Kidney (tissue), 13 donors: ENCODE measurements at regions not wholly inside any gene's neighbourhood (a gene's known extent, or its start where the extent isn't known, plus 50 kb on each side); places are given as distances from the start of the nearest gene placed in this dataset.

Experiments used
- DNase-seq, 5 donors: peaks; one replicate each; pipeline ENCODE4 v3.0.0-alpha.2; 2013 to 2020
- FAIRE-seq: peaks from 2 replicates; lab custom pipeline; 2012; peaks lifted over from hg19 to GRCh38; lab: Jason Lieb, UNC
- H3K27ac ChIP-seq, 2 donors: one replicate each; pipeline ENCODE4 v1.7.0; 2013; ENCODE audit warnings: low read depth in 2 of 2, low read length in 2 of 2, inconsistent platforms in 1 of 2
- H3K27me3 ChIP-seq: one replicate; pipeline ENCODE4 v1.7.1; 2013; ENCODE audit warnings: low read length, inconsistent platforms; ENCODE audit not compliant: control insufficient read depth, insufficient read depth
- H3K36me3 ChIP-seq, 3 donors: one replicate each; pipeline versions ENCODE4 v1.7.0 to v1.7.1; 2013; ENCODE audit warnings: low read length in 3 of 3, control low read depth in 1 of 3, inconsistent platforms in 1 of 3; ENCODE audit not compliant: insufficient read depth in 3 of 3, control insufficient read depth in 2 of 3
- H3K4me1 ChIP-seq, 3 donors: one replicate each; pipeline versions ENCODE4 v1.7.0 to v1.7.1; 2013; ENCODE audit warnings: low read length in 3 of 3, inconsistent platforms in 1 of 3, low read depth in 1 of 3; ENCODE audit not compliant: control insufficient read depth in 2 of 3, insufficient read depth in 2 of 3
- H3K4me3 ChIP-seq, 3 donors: one replicate each; pipeline versions ENCODE4 v1.7.0 to v1.8.1; 2013; ENCODE audit warnings: low read length in 3 of 3, control low read depth in 1 of 3, inconsistent platforms in 1 of 3
- H3K9ac ChIP-seq, 3 donors: one replicate each; pipeline versions ENCODE4 v1.7.0 to v1.7.1; 2013; ENCODE audit warnings: low read length in 3 of 3, control low read depth in 1 of 3, inconsistent platforms in 1 of 3
- H3K9me3 ChIP-seq, 3 donors: one replicate each; pipeline versions ENCODE4 v1.7.0 to v1.7.1; 2013; ENCODE audit warnings: low read length in 3 of 3, control low read depth in 1 of 3, inconsistent platforms in 1 of 3; ENCODE audit not compliant: control insufficient read depth in 2 of 3, insufficient read depth in 1 of 3
- intact Hi-C: fragments of 100-400 bp; cut with DNase I; formaldehyde crosslinking; loops from one replicate; pipeline ENCODE4 v1.11.1; 2022
- TF ChIP-seq, protein P1 (sequence below): IDR thresholded peaks from 3 replicates; pipeline ENCODE4 v1.5.1; 2012; ENCODE audit warnings: mild to moderate bottlenecking, moderate library complexity, borderline replicate concordance; ENCODE audit not compliant: insufficient read depth; ENCODE audit errors: extremely low read depth
- donor health status: control.
- donor health status: control.
- donor health status: control.
- donor health status: control.
- donor health status: control.
- donor health status: DM: yes; HTN: yes; CAD: no.
- donor health status: Normal renal cell carcinoma (clear cell type).

DNA sequence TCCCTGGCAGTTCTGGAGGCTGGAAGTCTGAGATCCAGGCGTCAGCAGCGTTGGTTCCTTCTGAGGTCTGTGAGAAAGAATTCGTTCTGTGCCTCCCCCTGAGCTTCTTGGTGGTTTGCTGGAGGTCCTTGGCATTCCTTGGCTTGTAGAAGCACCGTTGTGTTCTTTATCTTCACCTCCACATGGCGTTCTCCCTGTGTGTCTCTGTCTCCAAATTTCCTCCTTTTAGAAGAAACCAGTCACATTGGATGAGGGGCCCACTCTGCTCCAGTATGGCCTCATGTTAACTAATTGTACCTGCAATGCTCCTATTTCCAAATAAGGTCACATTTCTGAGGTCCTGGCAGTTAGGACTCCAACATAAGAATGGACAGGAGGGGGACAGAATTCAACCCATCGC is 73.0 kb upstream of the BACH2 start:
- Histone ChIP-seq H3K27ac (peak overlapping the region in 1 of 2 donors; percentile 29), H3K36me3 (no peaks in the 10 kb centered on the region), H3K4me3 (no peak overlapping the region), H3K27me3 (no peaks in the 10 kb centered on the region), H3K4me1 (no peaks in the 10 kb centered on the region), H3K9ac (no peak overlapping the region), H3K9me3 (no peaks in the 10 kb centered on the region)
- no peak for DNase-seq
- TF ChIP-seq, protein P1, sequence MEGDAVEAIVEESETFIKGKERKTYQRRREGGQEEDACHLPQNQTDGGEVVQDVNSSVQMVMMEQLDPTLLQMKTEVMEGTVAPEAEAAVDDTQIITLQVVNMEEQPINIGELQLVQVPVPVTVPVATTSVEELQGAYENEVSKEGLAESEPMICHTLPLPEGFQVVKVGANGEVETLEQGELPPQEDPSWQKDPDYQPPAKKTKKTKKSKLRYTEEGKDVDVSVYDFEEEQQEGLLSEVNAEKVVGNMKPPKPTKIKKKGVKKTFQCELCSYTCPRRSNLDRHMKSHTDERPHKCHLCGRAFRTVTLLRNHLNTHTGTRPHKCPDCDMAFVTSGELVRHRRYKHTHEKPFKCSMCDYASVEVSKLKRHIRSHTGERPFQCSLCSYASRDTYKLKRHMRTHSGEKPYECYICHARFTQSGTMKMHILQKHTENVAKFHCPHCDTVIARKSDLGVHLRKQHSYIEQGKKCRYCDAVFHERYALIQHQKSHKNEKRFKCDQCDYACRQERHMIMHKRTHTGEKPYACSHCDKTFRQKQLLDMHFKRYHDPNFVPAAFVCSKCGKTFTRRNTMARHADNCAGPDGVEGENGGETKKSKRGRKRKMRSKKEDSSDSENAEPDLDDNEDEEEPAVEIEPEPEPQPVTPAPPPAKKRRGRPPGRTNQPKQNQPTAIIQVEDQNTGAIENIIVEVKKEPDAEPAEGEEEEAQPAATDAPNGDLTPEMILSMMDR, result no peak
- intact Hi-C loops, result no loop called here
- no peak for FAIRE-seq

DNA sequence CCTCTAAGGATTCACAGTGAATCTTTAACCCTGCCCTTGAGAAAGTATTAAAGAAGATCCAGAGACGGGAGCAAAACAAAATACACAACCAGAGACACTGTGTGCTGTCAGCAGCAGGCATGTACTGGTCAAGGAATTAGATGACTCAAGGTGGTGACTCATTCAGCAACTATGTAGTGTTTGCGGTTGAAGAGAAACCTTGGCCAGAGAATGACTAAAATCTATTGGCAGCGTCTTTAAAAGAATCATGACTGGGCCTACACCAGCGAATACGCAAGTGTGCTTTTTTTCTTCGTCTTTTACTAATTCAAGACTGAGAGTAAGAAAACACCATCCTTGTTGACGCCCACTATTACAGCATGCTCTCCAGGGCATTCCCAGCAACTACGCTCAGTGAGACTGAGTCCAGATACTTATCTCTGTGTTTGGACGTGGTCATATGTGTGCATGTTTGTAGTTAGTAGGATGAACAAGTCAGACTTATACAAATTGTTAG is 72.4 kb upstream of the BACH2 start:
- Histone ChIP-seq H3K27ac (peak overlapping the region; percentile 29 to 33), H3K4me3 (no peak overlapping the region), H3K36me3 (no peaks in the 10 kb centered on the region), H3K27me3 (no peaks in the 10 kb centered on the region), H3K9me3 (no peaks in the 10 kb centered on the region), H3K9ac (no peak overlapping the region), H3K4me1 (no peaks in the 10 kb centered on the region)
- TF ChIP-seq, protein P1, result no peak
- intact Hi-C loops, result no loop called here
- peak; percentile 63 for FAIRE-seq
- peak in 2 of 5 donors; percentile 54 to 82 for DNase-seq

DNA sequence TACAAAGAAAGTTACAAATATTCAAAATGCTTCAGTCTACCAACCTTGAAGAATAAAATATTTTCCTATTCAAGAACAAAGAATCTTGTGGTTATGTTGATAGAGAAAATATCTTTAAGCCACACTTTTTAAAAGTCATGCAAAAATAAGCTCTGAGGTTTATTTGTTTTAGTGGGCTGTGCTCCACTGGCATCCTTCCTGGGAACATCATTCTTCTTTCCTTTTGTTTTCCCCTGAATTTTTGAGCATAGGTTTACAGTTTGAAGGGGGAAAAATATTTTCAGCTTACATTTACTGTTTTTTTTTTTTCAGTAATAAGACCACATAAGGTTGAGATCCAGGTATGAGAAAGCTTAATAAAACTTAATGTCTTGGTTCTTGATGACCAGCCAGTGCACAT is 72.0 kb upstream of the BACH2 start:
- Histone ChIP-seq H3K4me1 (no peaks in the 10 kb centered on the region), H3K9ac (no peak overlapping the region), H3K9me3 (no peaks in the 10 kb centered on the region), H3K27ac (no peak overlapping the region), H3K4me3 (no peak overlapping the region), H3K36me3 (no peaks in the 10 kb centered on the region), H3K27me3 (no peaks in the 10 kb centered on the region)
- FAIRE-seq, result no peak
- intact Hi-C loops, result no loop called here
- TF ChIP-seq, protein P1, result no peak
- no peak for DNase-seq

DNA sequence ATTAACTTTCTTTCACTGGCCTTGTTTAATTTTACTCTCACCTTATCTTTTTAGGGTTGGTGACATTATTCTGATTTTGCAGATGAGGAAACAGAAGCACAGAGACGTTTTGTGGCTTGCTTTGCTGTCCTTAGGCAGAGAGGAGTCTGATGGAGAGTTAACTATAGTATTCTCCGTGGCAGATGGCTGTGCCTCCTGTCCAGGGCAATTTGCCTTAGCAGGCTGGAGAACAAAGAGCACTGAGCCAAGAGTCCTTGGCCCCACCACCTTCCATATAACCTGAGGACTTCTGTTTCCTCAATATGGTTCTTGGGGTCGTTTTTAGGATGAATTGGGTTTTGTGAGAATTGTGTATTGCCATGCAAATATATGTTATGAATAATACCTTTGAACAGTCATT is 71.4 kb upstream of the BACH2 start:
- TF ChIP-seq, protein P1, result no peak
- no peak for DNase-seq
- no peaks in the 10 kb centered on the region for H3K36me3 ChIP-seq
- H3K9ac ChIP-seq, result no peak overlapping the region
- H3K27ac ChIP-seq, result no peak overlapping the region
- no peak for FAIRE-seq
- intact Hi-C loops, result no loop called here
- H3K9me3 ChIP-seq, result no peaks in the 10 kb centered on the region
- H3K27me3 ChIP-seq, result no peaks in the 10 kb centered on the region
- no peaks in the 10 kb centered on the region for H3K4me1 ChIP-seq
- H3K4me3 ChIP-seq, result no peak overlapping the region
